HepG2 (cell line): ENCODE measurements at regions not wholly inside any gene's neighbourhood (a gene's known extent, or its start where the extent isn't known, plus 50 kb on each side); places are given as distances from the start of the nearest gene placed in this dataset.
A peak's percentile ranks its signal among the peaks of the same experiment; 100 is the strongest.

ENCODE experiments used
- FOXC1 ChIP-seq: sonication (generic); formaldehyde crosslinking; IDR thresholded peaks from 2 replicates; pipeline ENCODE4 v1.8.0; 2022; ENCODE audit warnings: mild to moderate bottlenecking, missing genetic modification reagents, borderline replicate concordance
- GATAD1 ChIP-seq: IDR thresholded peaks from 2 replicates; pipeline ENCODE4 v1.6.1; 2016; ENCODE audit warnings: missing genetic modification reagents, missing compliant biosample characterization
- MTA1 ChIP-seq: sonication (generic); formaldehyde crosslinking; IDR thresholded peaks from 2 replicates; pipeline ENCODE4 v1.4.0; 2020; ENCODE audit warnings: missing genetic modification reagents, mild to moderate bottlenecking, borderline replicate concordance
- RARA ChIP-seq: IDR thresholded peaks from 2 replicates; pipeline ENCODE4 v1.6.1; 2016; ENCODE audit warnings: missing genetic modification reagents, missing compliant biosample characterization
- SP140L ChIP-seq: sonication (generic); formaldehyde crosslinking; IDR thresholded peaks from 2 replicates; pipeline ENCODE4 v1.4.0; 2020; ENCODE audit warnings: missing genetic modification reagents, borderline replicate concordance
- SP2 ChIP-seq: sonication (generic); formaldehyde crosslinking; IDR thresholded peaks from 2 replicates; pipeline ENCODE4 v1.5.1; 2020; ENCODE audit warnings: mild to moderate bottlenecking, missing genetic modification reagents
- ZBTB4 ChIP-seq: sonication (generic); formaldehyde crosslinking; IDR thresholded peaks from 2 replicates; pipeline ENCODE4 v1.4.0; 2020; ENCODE audit warnings: missing genetic modification reagents, mild to moderate bottlenecking, borderline replicate concordance
- ZHX2 ChIP-seq, 2 experiments: sonication (generic) in 1 of 2; formaldehyde crosslinking in 1 of 2; IDR thresholded peaks; 2 replicates each; pipeline versions ENCODE4 v1.6.1 to v1.9.0; 2014 to 2022; ENCODE audit warnings: antibody characterized with exemption in 1 of 2, borderline replicate concordance in 1 of 2, inconsistent platforms in 1 of 2, low read depth in 1 of 2, missing genetic modification reagents in 1 of 2
- ZNF550 ChIP-seq: sonication (generic); formaldehyde crosslinking; IDR thresholded peaks from 2 replicates; pipeline ENCODE4 v1.4.0; 2020; ENCODE audit warnings: mild to moderate bottlenecking, missing genetic modification reagents, borderline replicate concordance
- ZNF747 ChIP-seq: sonication (generic); formaldehyde crosslinking; IDR thresholded peaks from 2 replicates; pipeline ENCODE4 v1.8.1; 2023; ENCODE audit warnings: missing genetic modification reagents, mild to moderate bottlenecking, borderline replicate concordance
- ZNF768 ChIP-seq: sonication (generic); formaldehyde crosslinking; IDR thresholded peaks from 2 replicates; pipeline ENCODE4 v1.4.0; 2020; ENCODE audit warnings: missing genetic modification reagents
- TF ChIP-seq, protein P1 (sequence below): sonication (generic); formaldehyde crosslinking; IDR thresholded peaks from 2 replicates; pipeline ENCODE4 v1.8.0; 2022; ENCODE audit warnings: missing genetic modification reagents, mild to moderate bottlenecking, moderate library complexity, borderline replicate concordance
- TF ChIP-seq, protein P2 (sequence below): sonication (generic); formaldehyde crosslinking; IDR thresholded peaks from 2 replicates; pipeline ENCODE4 v1.5.1; 2020; ENCODE audit warnings: mild to moderate bottlenecking, missing genetic modification reagents

DNA sequence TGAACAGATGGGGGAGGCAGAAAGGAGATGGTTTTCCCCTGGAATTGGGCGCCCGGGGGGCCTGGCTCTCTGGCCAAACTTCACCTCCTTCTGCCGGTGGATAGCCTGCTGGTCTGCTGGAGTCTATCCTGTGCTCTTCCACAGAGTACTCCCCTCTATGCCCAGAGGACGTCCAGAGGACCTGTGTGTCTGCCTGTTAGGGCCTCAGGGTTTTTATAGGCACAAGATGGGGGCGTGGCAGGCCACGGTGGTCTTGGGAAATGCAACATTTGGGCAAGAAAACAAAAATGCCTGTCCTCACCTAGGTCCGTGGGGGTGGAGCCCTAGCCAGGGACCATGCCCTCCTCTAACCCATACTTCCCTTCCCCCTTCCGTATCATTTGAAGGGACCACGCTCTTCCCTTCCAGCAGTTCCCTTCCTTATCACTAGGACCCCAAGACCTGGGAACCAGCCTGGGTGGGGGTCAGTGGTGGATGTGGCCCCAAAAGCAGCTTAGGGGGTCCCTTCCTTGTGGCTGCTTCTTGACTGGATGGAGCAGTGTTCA, 53.6 kb upstream of the ZNF337 start (continued):
- no peak for TF ChIP-seq ZHX2 (IDR thresholded peaks at IDR 0.05; ENCODE audit: low read depth)
- TF ChIP-seq ZHX2 (CRISPR knock-in tag; IDR thresholded peaks at IDR 0.05; ENCODE audit: borderline replicate concordance): no peak
- TF ChIP-seq, protein P1, sequence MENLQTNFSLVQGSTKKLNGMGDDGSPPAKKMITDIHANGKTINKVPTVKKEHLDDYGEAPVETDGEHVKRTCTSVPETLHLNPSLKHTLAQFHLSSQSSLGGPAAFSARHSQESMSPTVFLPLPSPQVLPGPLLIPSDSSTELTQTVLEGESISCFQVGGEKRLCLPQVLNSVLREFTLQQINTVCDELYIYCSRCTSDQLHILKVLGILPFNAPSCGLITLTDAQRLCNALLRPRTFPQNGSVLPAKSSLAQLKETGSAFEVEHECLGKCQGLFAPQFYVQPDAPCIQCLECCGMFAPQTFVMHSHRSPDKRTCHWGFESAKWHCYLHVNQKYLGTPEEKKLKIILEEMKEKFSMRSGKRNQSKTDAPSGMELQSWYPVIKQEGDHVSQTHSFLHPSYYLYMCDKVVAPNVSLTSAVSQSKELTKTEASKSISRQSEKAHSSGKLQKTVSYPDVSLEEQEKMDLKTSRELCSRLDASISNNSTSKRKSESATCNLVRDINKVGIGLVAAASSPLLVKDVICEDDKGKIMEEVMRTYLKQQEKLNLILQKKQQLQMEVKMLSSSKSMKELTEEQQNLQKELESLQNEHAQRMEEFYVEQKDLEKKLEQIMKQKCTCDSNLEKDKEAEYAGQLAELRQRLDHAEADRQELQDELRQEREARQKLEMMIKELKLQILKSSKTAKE: no peak
- TF ChIP-seq ZNF768 (CRISPR knock-in tag): peak; percentile 68
- TF ChIP-seq SP140L: no peak
- 0 out of 2 replicates have a peak, but pooled peaks have one; percentile 35 for TF ChIP-seq SP2 (CRISPR knock-in tag)
- no peak for TF ChIP-seq GATAD1 (CRISPR knock-in tag)
- TF ChIP-seq ZNF747 (CRISPR knock-in tag): no peak
- no peak for TF ChIP-seq ZNF550
- TF ChIP-seq, protein P2, sequence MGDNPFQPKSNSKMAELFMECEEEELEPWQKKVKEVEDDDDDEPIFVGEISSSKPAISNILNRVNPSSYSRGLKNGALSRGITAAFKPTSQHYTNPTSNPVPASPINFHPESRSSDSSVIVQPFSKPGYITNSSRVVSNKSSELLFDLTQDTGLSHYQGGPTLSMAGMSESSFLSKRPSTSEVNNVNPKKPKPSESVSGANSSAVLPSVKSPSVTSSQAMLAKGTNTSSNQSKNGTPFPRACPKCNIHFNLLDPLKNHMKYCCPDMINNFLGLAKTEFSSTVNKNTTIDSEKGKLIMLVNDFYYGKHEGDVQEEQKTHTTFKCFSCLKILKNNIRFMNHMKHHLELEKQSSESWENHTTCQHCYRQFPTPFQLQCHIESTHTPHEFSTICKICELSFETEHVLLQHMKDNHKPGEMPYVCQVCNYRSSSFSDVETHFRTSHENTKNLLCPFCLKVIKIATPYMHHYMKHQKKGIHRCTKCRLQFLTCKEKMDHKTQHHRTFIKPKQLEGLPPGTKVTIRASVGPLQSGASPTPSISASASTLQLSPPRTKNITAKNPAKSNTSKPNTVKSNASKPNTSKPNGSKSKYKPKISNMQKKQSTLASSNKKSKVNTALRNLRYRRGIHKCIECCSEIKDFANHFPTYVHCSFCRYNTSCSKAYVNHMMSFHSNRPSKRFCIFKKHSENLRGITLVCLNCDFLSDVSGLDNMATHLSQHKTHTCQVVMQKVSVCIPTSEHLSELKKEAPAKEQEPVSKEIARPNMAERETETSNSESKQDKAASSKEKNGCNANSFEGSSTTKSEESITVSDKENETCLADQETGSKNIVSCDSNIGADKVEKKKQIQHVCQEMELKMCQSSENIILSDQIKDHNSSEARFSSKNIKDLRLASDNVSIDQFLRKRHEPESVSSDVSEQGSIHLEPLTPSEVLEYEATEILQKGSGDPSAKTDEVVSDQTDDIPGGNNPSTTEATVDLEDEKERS: peak; percentile 56; the same call in 1 of the 2 replicates
- no peak for TF ChIP-seq FOXC1 (CRISPR knock-in tag)
- no peak for TF ChIP-seq ZBTB4 (CRISPR knock-in tag)
- no peak for TF ChIP-seq RARA (CRISPR knock-in tag)
- no peak for TF ChIP-seq MTA1 (CRISPR knock-in tag)
